MM.1S (cell line): ENCODE measurements at regions not wholly inside any gene's neighbourhood (a gene's known extent, or its start where the extent isn't known, plus 50 kb on each side); places are given as distances from the start of the nearest gene placed in this dataset.

Experiments
- CTCF ChIP-seq: fragments of 300-600 bp; sonication (generic); IDR thresholded peaks from 2 replicates; pipeline ENCODE4 v1.5.1; 2016; ENCODE audit warnings: antibody characterized with exemption, low read length, mixed read lengths
- EZH2 ChIP-seq: fragments of 300-600 bp; sonication (generic); optimal IDR thresholded peaks from 2 replicates; pipeline ENCODE3; 2017; ENCODE audit warnings: low read depth, mild to moderate bottlenecking, antibody characterized with exemption, low read length, mixed read lengths

- no peak for TF ChIP-seq CTCF
- no peak for TF ChIP-seq EZH2
These were observed 56.2 kb upstream of the MGMT start for GRCh38 chr10:129410688-129411392.
